Keratinocyte (primary cell): ENCODE measurements at regions not wholly inside any gene's neighbourhood (a gene's known extent, or its start where the extent isn't known, plus 50 kb on each side); places are given as distances from the start of the nearest gene placed in this dataset.

ENCODE experiments used
- DNase-seq: peaks from one replicate; pipeline ENCODE4 v3.0.0-alpha.2; 2011; ENCODE audit warnings: low read depth, missing footprints, low spot score
- FAIRE-seq: peaks from 2 replicates; lab custom pipeline; 2011; peaks lifted over from hg19 to GRCh38; lab: Jason Lieb, UNC
- H2AFZ ChIP-seq: 2 replicates; pipeline ENCODE4 v1.6.0; 2012; ENCODE audit warnings: low read length, control low read depth, inconsistent platforms; ENCODE audit not compliant: control insufficient read depth
- H3K27ac ChIP-seq: 2 replicates; pipeline ENCODE4 v1.5.1; 2011; ENCODE audit warnings: low read length; ENCODE audit not compliant: control insufficient read depth, insufficient read depth
- H3K27me3 ChIP-seq: 3 replicates; pipeline ENCODE4 v1.6.0; 2011; ENCODE audit warnings: low read length; ENCODE audit not compliant: control insufficient read depth, insufficient read depth; ENCODE audit errors: extremely low read depth
- H3K36me3 ChIP-seq, 2 experiments: 2 replicates in 1 of 2; 3 replicates in 1 of 2; pipeline ENCODE4 v1.5.1; 2011; ENCODE audit warnings: low read length in 2 of 2, mild to moderate bottlenecking in 1 of 2; ENCODE audit not compliant: control insufficient read depth in 2 of 2, insufficient read depth in 2 of 2; ENCODE audit errors: extremely low read depth in 1 of 2
- H3K4me1 ChIP-seq: 3 replicates; pipeline ENCODE4 v1.5.1; 2011; ENCODE audit warnings: low read length; ENCODE audit not compliant: control insufficient read depth, insufficient read depth; ENCODE audit errors: extremely low read depth
- H3K4me2 ChIP-seq: 3 replicates; pipeline ENCODE4 v1.6.0; 2011; ENCODE audit warnings: low read depth, low read length; ENCODE audit not compliant: control insufficient read depth, insufficient read depth; ENCODE audit errors: extremely low read depth
- H3K4me3 ChIP-seq, 3 experiments: fragments of 200-600 bp in 1 of 3; sonication (generic) in 1 of 3; 2 replicates in 2 of 3; 3 replicates in 1 of 3; pipeline ENCODE4 v1.5.1; 2011 to 2016; ENCODE audit warnings: low read length in 3 of 3, mild to moderate bottlenecking in 3 of 3, control low read depth in 2 of 3, inconsistent platforms in 1 of 3, low read depth in 1 of 3, mixed read lengths in 1 of 3, mixed run types in 1 of 3, moderate library complexity in 1 of 3; ENCODE audit not compliant: control insufficient read depth in 2 of 3, insufficient read depth in 2 of 3; ENCODE audit errors: extremely low read depth in 1 of 3
- H3K79me2 ChIP-seq: 2 replicates; pipeline ENCODE4 v1.6.0; 2012; ENCODE audit warnings: low read length; ENCODE audit not compliant: control insufficient read depth, insufficient read depth
- H3K9ac ChIP-seq: 3 replicates; pipeline ENCODE4 v1.6.0; 2011; ENCODE audit warnings: low read length; ENCODE audit not compliant: control insufficient read depth, insufficient read depth; ENCODE audit errors: extremely low read depth
- H3K9me1 ChIP-seq: 3 replicates; pipeline ENCODE4 v1.6.0; 2011; ENCODE audit warnings: low read length; ENCODE audit not compliant: control insufficient read depth, insufficient read depth; ENCODE audit errors: extremely low read depth
- H3K9me3 ChIP-seq: 2 replicates; pipeline ENCODE4 v1.5.1; 2012; ENCODE audit warnings: low read depth, low read length; ENCODE audit not compliant: control insufficient read depth
- H4K20me1 ChIP-seq: 3 replicates; pipeline ENCODE4 v1.6.0; 2011; ENCODE audit warnings: low read length; ENCODE audit not compliant: control insufficient read depth, insufficient read depth; ENCODE audit errors: extremely low read depth
- EZH2 ChIP-seq: IDR thresholded peaks from one replicate; pipeline ENCODE4 v1.6.1; 2012; ENCODE audit warnings: inconsistent platforms, mild to moderate bottlenecking, low read length, moderate library complexity
- dilution Hi-C: fragments of 300-500 bp; cut with MboI; formaldehyde crosslinking; loops from one replicate; pipeline ENCODE4 v1.7.0; 2020; ENCODE audit warnings: low sequenced_read_pairs; ENCODE audit not compliant: extremely low pct_ligation_motif_present
- TF ChIP-seq, protein P1 (sequence below), 3 experiments: IDR thresholded peaks in 1 of 3; conservative IDR thresholded peaks in 1 of 3; optimal IDR thresholded peaks in 1 of 3; 2 replicates in 2 of 3; 3 replicates in 1 of 3; pipeline versions ENCODE3 to v1.5.1; 2011; ENCODE audit warnings: low read length in 3 of 3, mild to moderate bottlenecking in 3 of 3, moderate library complexity in 2 of 3, control low read depth in 1 of 3, inconsistent platforms in 1 of 3; ENCODE audit not compliant: insufficient read depth in 2 of 3; ENCODE audit errors: extremely low read depth in 1 of 3

DNA sequence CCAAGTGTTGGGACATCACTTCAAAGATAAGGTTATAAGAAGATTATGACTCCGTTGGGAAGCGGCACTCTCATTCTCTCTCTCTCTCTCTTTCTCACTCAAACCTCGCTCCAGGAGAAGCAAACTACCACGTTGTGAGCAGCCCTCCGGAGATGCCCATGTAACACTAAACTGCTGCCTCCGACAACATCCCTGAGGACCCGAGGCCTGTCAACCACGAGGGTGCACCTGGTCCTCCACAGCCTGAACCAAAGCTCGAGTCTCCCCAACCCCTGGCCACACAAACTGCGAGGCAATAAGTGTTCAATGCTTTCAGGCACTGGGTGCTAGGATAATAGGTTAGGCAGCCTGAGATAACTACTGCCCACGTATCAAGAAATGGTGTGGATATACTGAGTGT lies 654.5 kb upstream of the ID2 start:
- DNase-seq = no peak

GRCh38 chr2:8028036-8028435 lies 653.8 kb upstream of the ID2 start:
- no peak overlapping the region for H3K9ac ChIP-seq
- no peak overlapping the region for H3K27ac ChIP-seq
- no peaks in the 10 kb centered on the region for H3K27me3 ChIP-seq
- H3K4me1 ChIP-seq = no peaks in the 10 kb centered on the region
- no peak for DNase-seq
- dilution Hi-C loops = no loop called here
- no peaks in the 10 kb centered on the region for H3K79me2 ChIP-seq
- no peak overlapping the region for H3K4me2 ChIP-seq
- no peaks in the 10 kb centered on the region for H3K9me1 ChIP-seq
- H2AFZ ChIP-seq = no peak overlapping the region
- no peak for TF ChIP-seq EZH2
- TF ChIP-seq, protein P1, sequence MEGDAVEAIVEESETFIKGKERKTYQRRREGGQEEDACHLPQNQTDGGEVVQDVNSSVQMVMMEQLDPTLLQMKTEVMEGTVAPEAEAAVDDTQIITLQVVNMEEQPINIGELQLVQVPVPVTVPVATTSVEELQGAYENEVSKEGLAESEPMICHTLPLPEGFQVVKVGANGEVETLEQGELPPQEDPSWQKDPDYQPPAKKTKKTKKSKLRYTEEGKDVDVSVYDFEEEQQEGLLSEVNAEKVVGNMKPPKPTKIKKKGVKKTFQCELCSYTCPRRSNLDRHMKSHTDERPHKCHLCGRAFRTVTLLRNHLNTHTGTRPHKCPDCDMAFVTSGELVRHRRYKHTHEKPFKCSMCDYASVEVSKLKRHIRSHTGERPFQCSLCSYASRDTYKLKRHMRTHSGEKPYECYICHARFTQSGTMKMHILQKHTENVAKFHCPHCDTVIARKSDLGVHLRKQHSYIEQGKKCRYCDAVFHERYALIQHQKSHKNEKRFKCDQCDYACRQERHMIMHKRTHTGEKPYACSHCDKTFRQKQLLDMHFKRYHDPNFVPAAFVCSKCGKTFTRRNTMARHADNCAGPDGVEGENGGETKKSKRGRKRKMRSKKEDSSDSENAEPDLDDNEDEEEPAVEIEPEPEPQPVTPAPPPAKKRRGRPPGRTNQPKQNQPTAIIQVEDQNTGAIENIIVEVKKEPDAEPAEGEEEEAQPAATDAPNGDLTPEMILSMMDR (optimal IDR thresholded peaks at IDR 0.05 in 1 of 3, IDR thresholded peaks at IDR 0.05 in 1 of 3, conservative IDR thresholded peaks at IDR 0.05 in 1 of 3; ENCODE audit: extremely low read depth in 1 of 3, insufficient read depth in 2 of 3, low read length in 3 of 3) = no peak
- no peak for FAIRE-seq
- H3K4me3 ChIP-seq = no peak overlapping the region
- no peaks in the 10 kb centered on the region for H4K20me1 ChIP-seq
- no peaks in the 10 kb centered on the region for H3K9me3 ChIP-seq
- H3K36me3 ChIP-seq = no peaks in the 10 kb centered on the region

More for the DNA sequence above, 654.5 kb upstream of the ID2 start:
- Histone ChIP-seq H3K9me3 (no peaks in the 10 kb centered on the region), H3K27ac (no peak overlapping the region), H4K20me1 (no peaks in the 10 kb centered on the region), H3K4me1 (no peaks in the 10 kb centered on the region), H3K36me3 (no peaks in the 10 kb centered on the region), H3K4me2 (no peak overlapping the region), H3K4me3 (no peak overlapping the region), H3K27me3 (no peaks in the 10 kb centered on the region), H3K79me2 (no peaks in the 10 kb centered on the region), H3K9me1 (no peaks in the 10 kb centered on the region), H2AFZ (no peak overlapping the region), H3K9ac (no peak overlapping the region)
- no peak for FAIRE-seq
- TF ChIP-seq, protein P1 (optimal IDR thresholded peaks at IDR 0.05 in 1 of 3, IDR thresholded peaks at IDR 0.05 in 1 of 3, conservative IDR thresholded peaks at IDR 0.05 in 1 of 3; ENCODE audit: extremely low read depth in 1 of 3, insufficient read depth in 2 of 3, low read length in 3 of 3) = no peak
- no peak for TF ChIP-seq EZH2
- dilution Hi-C loops = no loop called here
